ENCODE measurements at regions not wholly inside any gene's neighbourhood (a gene's known extent, or its start where the extent isn't known, plus 50 kb on each side); places are given as distances from the start of the nearest gene placed in this dataset.

GRCh38 chr2:6398421-6398820 is 467.3 kb downstream of the CMPK2 start:
- no peak for TF ChIP-seq POLR2A (IDR thresholded peaks at IDR 0.05; ENCODE audit: low read depth, low read length)
- DNase-seq (ENCODE audit: insufficient read length, low spot score) (no peak), FAIRE-seq (no peak)

GRCh38 chr2:6401301-6401700 is 464.4 kb downstream of the CMPK2 start:
- TF ChIP-seq POLR2A (IDR thresholded peaks at IDR 0.05; ENCODE audit: low read depth, low read length): no peak
- no peak for DNase-seq (ENCODE audit: insufficient read length, low spot score)
- FAIRE-seq: no peak

GRCh38 chr2:6408057-6408456 is 457.6 kb downstream of the CMPK2 start:
- no peak for FAIRE-seq
- TF ChIP-seq POLR2A (IDR thresholded peaks at IDR 0.05; ENCODE audit: low read depth, low read length): no peak
- no peak for DNase-seq (ENCODE audit: insufficient read length, low spot score)

GRCh38 chr2:6410313-6410712 is 455.4 kb downstream of the CMPK2 start:
- FAIRE-seq (no peak), DNase-seq (ENCODE audit: insufficient read length, low spot score) (no peak)
- TF ChIP-seq POLR2A (IDR thresholded peaks at IDR 0.05; ENCODE audit: low read depth, low read length): no peak

- no peak for FAIRE-seq
- TF ChIP-seq POLR2A (IDR thresholded peaks at IDR 0.05; ENCODE audit: low read depth, low read length): no peak
- DNase-seq (ENCODE audit: insufficient read length, low spot score): no peak
Measured at GRCh38 chr2:6412533-6413091, 453.1 kb downstream of the CMPK2 start.

- no peak for FAIRE-seq
- no peak for TF ChIP-seq POLR2A (IDR thresholded peaks at IDR 0.05; ENCODE audit: low read depth, low read length)
- no peak for DNase-seq (ENCODE audit: insufficient read length, low spot score)
Measured at GRCh38 chr2:6417050-6417449, 448.7 kb downstream of the CMPK2 start.

GRCh38 chr2:6418291-6418690 is 447.4 kb downstream of the CMPK2 start:
- FAIRE-seq (no peak), DNase-seq (ENCODE audit: insufficient read length, low spot score) (no peak)
- TF ChIP-seq POLR2A (IDR thresholded peaks at IDR 0.05; ENCODE audit: low read depth, low read length): no peak

GRCh38 chr2:6421138-6421730 is 444.5 kb downstream of the CMPK2 start:
- TF ChIP-seq POLR2A (IDR thresholded peaks at IDR 0.05; ENCODE audit: low read depth, low read length): no peak
- no peak for DNase-seq (ENCODE audit: insufficient read length, low spot score)
- no peak for FAIRE-seq

- DNase-seq (ENCODE audit: insufficient read length, low spot score): no peak
- no peak for TF ChIP-seq POLR2A (IDR thresholded peaks at IDR 0.05; ENCODE audit: low read depth, low read length)
- no peak for FAIRE-seq
Measured at GRCh38 chr2:6421888-6422287, 443.8 kb downstream of the CMPK2 start.

- FAIRE-seq (no peak), DNase-seq (ENCODE audit: insufficient read length, low spot score) (no peak)
- no peak for TF ChIP-seq POLR2A (IDR thresholded peaks at IDR 0.05; ENCODE audit: low read depth, low read length)
Measured at GRCh38 chr2:6423157-6423556, 442.6 kb downstream of the CMPK2 start.

- TF ChIP-seq POLR2A (IDR thresholded peaks at IDR 0.05; ENCODE audit: low read depth, low read length): no peak
- FAIRE-seq (no peak), DNase-seq (ENCODE audit: insufficient read length, low spot score) (no peak)
Measured at GRCh38 chr2:6423944-6424343, 441.8 kb downstream of the CMPK2 start.

GRCh38 chr2:6425032-6425431 is 440.7 kb downstream of the CMPK2 start:
- no peak for TF ChIP-seq POLR2A (IDR thresholded peaks at IDR 0.05; ENCODE audit: low read depth, low read length)
- no peak for FAIRE-seq
- DNase-seq (ENCODE audit: insufficient read length, low spot score): no peak

GRCh38 chr2:6429210-6429986 is 436.3 kb downstream of the CMPK2 start:
- DNase-seq (ENCODE audit: insufficient read length, low spot score): no peak
- no peak for TF ChIP-seq POLR2A (IDR thresholded peaks at IDR 0.05; ENCODE audit: low read depth, low read length)
- FAIRE-seq: no peak

- no peak for TF ChIP-seq POLR2A (IDR thresholded peaks at IDR 0.05; ENCODE audit: low read depth, low read length)
- no peak for DNase-seq (ENCODE audit: insufficient read length, low spot score)
- no peak for FAIRE-seq
Measured at GRCh38 chr2:6434438-6434837, 431.3 kb downstream of the CMPK2 start.

GRCh38 chr2:6441800-6442199 is 423.9 kb downstream of the CMPK2 start:
- FAIRE-seq: no peak
- no peak for TF ChIP-seq POLR2A (IDR thresholded peaks at IDR 0.05; ENCODE audit: low read depth, low read length)
- no peak for DNase-seq (ENCODE audit: insufficient read length, low spot score)

Data from H54 (cell line).